Right lobe of liver (tissue), 4 donors: ENCODE measurements at regions not wholly inside any gene's neighbourhood (a gene's known extent, or its start where the extent isn't known, plus 50 kb on each side); places are given as distances from the start of the nearest gene placed in this dataset.

ENCODE experiments used
- CTCF ChIP-seq, 4 donors: fragments of 200-600 bp in 3 of 4; fragments of 450-650 bp in 1 of 4; IDR thresholded peaks; one replicate each; pipeline versions ENCODE4 v1.5.1 to v1.8.0; 2016 to 2022; ENCODE audit warnings: antibody characterized with exemption in 4 of 4, mild to moderate bottlenecking in 2 of 4
- POLR2A ChIP-seq: fragments of 450-650 bp; IDR thresholded peaks from one replicate; pipeline ENCODE4 v1.6.1; 2017; ENCODE audit warnings: antibody characterized with exemption, mild to moderate bottlenecking
- donor health status: DM: no; HTN: no; CAD: no.
- donor health status: DM: no; HTN: no; CAD: no.
- donor health status: DM: no; HTN: yes; CAD: no.

- no peak for TF ChIP-seq CTCF (IDR thresholded peaks at IDR 0.05)
- no peak for TF ChIP-seq POLR2A
These were observed 59.8 kb upstream of the RPL34 start for GRCh38 chr4:108560616-108561015.
